Esophagus (tissue), 2 donors: ENCODE measurements at regions not wholly inside any gene's neighbourhood (a gene's known extent, or its start where the extent isn't known, plus 50 kb on each side); places are given as distances from the start of the nearest gene placed in this dataset.

ENCODE experiments used
- H3K27ac ChIP-seq, 2 donors: one replicate each; pipeline ENCODE4 v1.5.1; 2013; ENCODE audit warnings: low read depth in 2 of 2, mild to moderate bottlenecking in 2 of 2, inconsistent platforms in 1 of 2, low read length in 1 of 2, moderate library complexity in 1 of 2
- H3K27me3 ChIP-seq, 2 donors: one replicate each; pipeline ENCODE4 v1.6.1; 2013; ENCODE audit warnings: low read length in 2 of 2, control low read depth in 1 of 2, mild to moderate bottlenecking in 1 of 2; ENCODE audit not compliant: insufficient read depth in 2 of 2, control insufficient read depth in 1 of 2
- H3K36me3 ChIP-seq, 2 donors: one replicate each; pipeline ENCODE4 v1.6.1; 2013; ENCODE audit warnings: low read length in 1 of 2; ENCODE audit not compliant: control insufficient read depth in 2 of 2, insufficient read depth in 2 of 2
- H3K4me1 ChIP-seq, 2 donors: one replicate each; pipeline ENCODE4 v1.6.1; 2013; ENCODE audit warnings: low read length in 1 of 2; ENCODE audit not compliant: control insufficient read depth in 2 of 2, insufficient read depth in 2 of 2
- H3K4me3 ChIP-seq, 2 donors: one replicate each; pipeline ENCODE4 v1.5.1; 2013; ENCODE audit warnings: low read length in 2 of 2, mild to moderate bottlenecking in 2 of 2, low read depth in 1 of 2, moderate library complexity in 1 of 2
- H3K9me3 ChIP-seq, 2 donors: one replicate each; pipeline ENCODE4 v1.6.1; 2013; ENCODE audit warnings: mild to moderate bottlenecking in 2 of 2, low read depth in 1 of 2, low read length in 1 of 2, moderate library complexity in 1 of 2; ENCODE audit not compliant: control insufficient read depth in 2 of 2, insufficient read depth in 1 of 2
- WGBS, 2 donors: extraction: QIAGEN DNeasy Blood & Tissue Kit; methylation state at CpG; one replicate each; pipeline ENCODE4 v1.1.7; 2013; 5-methylcytosine and 5-hydroxymethylcytosine counted together
- donor health status: healthy with polysubstance abuse.
- donor health status: Bipolar disorder and iron deficiency.

GRCh38 chr9:105038051-105038450 is 110.1 kb upstream of the ABCA1 start:
- Histone ChIP-seq H3K4me1 (no peaks in the 10 kb centered on the region), H3K36me3 (no peaks in the 10 kb centered on the region)
- WGBS, 2 donors: 57 to 81% methylated on average over 3 of the region's 3 CpGs

DNA sequence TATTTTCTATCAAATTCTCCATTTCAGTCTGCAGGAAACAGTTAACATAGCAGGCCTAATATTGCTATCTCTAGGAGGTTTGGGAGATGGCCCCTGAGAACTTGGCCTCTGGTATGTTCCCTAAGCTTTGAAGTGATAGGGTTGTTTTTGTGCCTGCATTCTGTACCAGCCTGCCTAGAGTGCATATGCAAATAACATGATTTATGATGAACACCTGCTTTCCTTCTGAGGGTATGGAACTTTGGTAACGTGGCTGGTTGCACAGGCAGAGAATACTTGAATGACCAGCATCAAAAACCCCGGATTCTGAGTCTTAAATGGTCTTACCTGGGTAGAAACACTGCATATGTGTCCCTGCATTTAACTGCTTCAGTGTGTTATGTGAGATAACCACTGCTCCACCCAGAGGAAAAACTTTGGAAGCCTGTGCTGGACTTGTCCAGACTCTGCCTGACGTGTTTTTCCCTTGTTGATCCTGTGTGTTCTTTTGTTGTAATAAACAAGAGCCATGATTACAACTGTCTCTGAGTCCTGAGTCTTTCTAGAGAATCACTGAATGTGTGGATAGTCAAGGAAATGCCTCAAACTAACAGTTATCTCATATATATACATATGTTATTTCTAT is 111.3 kb upstream of the ABCA1 start:
- Histone ChIP-seq H3K4me1 (no peaks in the 10 kb centered on the region), H3K9me3 (no peaks in the 10 kb centered on the region), H3K4me3 (no peak overlapping the region), H3K27ac (no peak overlapping the region), H3K27me3 (no peaks in the 10 kb centered on the region), H3K36me3 (no peaks in the 10 kb centered on the region)
- 46 to 54% methylated on average over 3 of the region's 3 CpGs for WGBS, 2 donors

More at GRCh38 chr9:105038051-105038450, 110.1 kb upstream of the ABCA1 start:
- Histone ChIP-seq H3K4me3 (no peak overlapping the region), H3K27me3 (no peaks in the 10 kb centered on the region), H3K9me3 (no peaks in the 10 kb centered on the region), H3K27ac (no peak overlapping the region)

DNA sequence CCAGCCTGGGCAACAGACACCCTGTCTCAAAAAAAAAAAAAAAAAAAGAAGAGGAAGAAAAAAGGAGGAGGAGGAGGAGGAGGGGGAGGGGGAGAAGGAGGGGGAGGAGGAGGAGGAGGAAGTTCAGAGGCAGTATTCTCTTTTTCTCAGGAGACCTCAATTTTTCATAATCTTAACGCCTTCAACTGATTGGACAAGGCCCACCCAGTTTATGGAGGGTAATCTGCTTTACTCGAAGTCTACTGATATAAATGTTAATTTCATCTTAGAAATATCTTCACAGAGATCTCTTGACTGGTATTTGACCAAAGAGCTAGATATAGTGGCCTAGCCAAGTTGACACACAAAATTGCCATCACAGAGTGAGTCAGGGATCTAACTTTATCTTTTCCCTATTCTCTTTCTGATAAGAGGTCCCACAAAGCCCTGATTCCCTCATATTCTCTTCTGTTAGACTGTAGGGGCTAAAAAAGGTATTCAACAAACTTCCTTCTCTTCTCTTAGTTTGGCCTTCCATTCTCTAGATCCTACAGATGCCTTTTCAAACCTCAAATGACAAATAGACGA is 115.5 kb upstream of the ABCA1 start:
- no peaks in the 10 kb centered on the region for H3K36me3 ChIP-seq
- no peak overlapping the region for H3K27ac ChIP-seq
- H3K4me3 ChIP-seq: no peak overlapping the region
- 80 to 93% methylated on average over 3 of the region's 3 CpGs for WGBS, 2 donors
- no peaks in the 10 kb centered on the region for H3K9me3 ChIP-seq
- H3K27me3 ChIP-seq: no peaks in the 10 kb centered on the region
- H3K4me1 ChIP-seq: no peaks in the 10 kb centered on the region

GRCh38 chr9:105044518-105044917 is 116.6 kb upstream of the ABCA1 start:
- Histone ChIP-seq H3K36me3 (no peaks in the 10 kb centered on the region), H3K9me3 (no peaks in the 10 kb centered on the region), H3K27ac (no peak overlapping the region), H3K27me3 (no peaks in the 10 kb centered on the region), H3K4me3 (no peak overlapping the region), H3K4me1 (no peaks in the 10 kb centered on the region)
- WGBS, 2 donors: 50 to 53% methylated on average over 2 of the region's 2 CpGs

- H3K4me1 ChIP-seq: no peaks in the 10 kb centered on the region
- no peaks in the 10 kb centered on the region for H3K36me3 ChIP-seq
- WGBS, 2 donors: 89 to 95% methylated on average over 2 of the region's 2 CpGs
- H3K27me3 ChIP-seq: no peaks in the 10 kb centered on the region
- no peaks in the 10 kb centered on the region for H3K9me3 ChIP-seq
- no peak overlapping the region for H3K4me3 ChIP-seq
- H3K27ac ChIP-seq: no peak overlapping the region
These were observed 119.2 kb upstream of the ABCA1 start for GRCh38 chr9:105046907-105047741.

- no peaks in the 10 kb centered on the region for H3K36me3 ChIP-seq
- WGBS, 2 donors: 62 to 75% methylated on average over 2 of the region's 2 CpGs
- H3K4me3 ChIP-seq: no peak overlapping the region
- H3K4me1 ChIP-seq: no peaks in the 10 kb centered on the region
- no peaks in the 10 kb centered on the region for H3K9me3 ChIP-seq
- no peak overlapping the region for H3K27ac ChIP-seq
- H3K27me3 ChIP-seq: no peaks in the 10 kb centered on the region
These were observed 119.7 kb upstream of the ABCA1 start for GRCh38 chr9:105047742-105048041.

DNA sequence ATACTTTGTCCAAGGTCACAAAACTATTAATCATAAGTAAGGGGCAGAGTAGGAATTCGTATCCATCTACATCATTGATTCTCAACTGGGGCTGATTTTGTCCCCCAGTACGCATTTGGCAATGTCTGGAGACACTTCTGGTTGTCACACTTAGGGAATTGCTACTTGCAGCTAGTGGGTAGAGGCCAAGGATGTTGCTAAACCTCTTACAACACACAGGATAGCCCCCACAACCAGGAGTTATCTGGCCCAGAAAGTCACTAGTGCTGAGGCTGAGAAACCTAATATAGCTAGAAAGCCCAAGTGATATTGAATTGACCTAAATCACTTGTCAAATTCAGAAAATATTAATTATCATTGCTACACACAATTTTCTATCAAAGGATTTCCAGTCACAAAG is 120.4 kb upstream of the ABCA1 start:
- H3K27me3 ChIP-seq: no peaks in the 10 kb centered on the region
- H3K27ac ChIP-seq: no peak overlapping the region
- H3K9me3 ChIP-seq: no peaks in the 10 kb centered on the region
- H3K4me3 ChIP-seq: no peak overlapping the region
- H3K4me1 ChIP-seq: no peaks in the 10 kb centered on the region
- no peaks in the 10 kb centered on the region for H3K36me3 ChIP-seq
- 50 to 76% methylated on average over 2 of the region's 2 CpGs for WGBS, 2 donors

GRCh38 chr9:105050296-105050695 is 122.3 kb upstream of the ABCA1 start:
- Histone ChIP-seq H3K9me3 (no peaks in the 10 kb centered on the region), H3K4me1 (no peaks in the 10 kb centered on the region), H3K27ac (no peak overlapping the region), H3K4me3 (no peak overlapping the region), H3K27me3 (no peaks in the 10 kb centered on the region), H3K36me3 (no peaks in the 10 kb centered on the region)
- WGBS, 2 donors: 72 to 81% methylated on average over 3 of the region's 3 CpGs

- no peak overlapping the region for H3K4me3 ChIP-seq
- 72 to 76% methylated on average over 8 of the region's 8 CpGs for WGBS, 2 donors
- no peaks in the 10 kb centered on the region for H3K36me3 ChIP-seq
- H3K9me3 ChIP-seq: no peaks in the 10 kb centered on the region
- H3K27ac ChIP-seq: no peak overlapping the region
- no peaks in the 10 kb centered on the region for H3K4me1 ChIP-seq
- no peaks in the 10 kb centered on the region for H3K27me3 ChIP-seq
These were observed 123.9 kb upstream of the ABCA1 start for GRCh38 chr9:105051897-105052296.

- H3K27ac ChIP-seq: no peak overlapping the region
- WGBS, 2 donors: 82 to 84% methylated on average over 8 of the region's 8 CpGs
- H3K4me3 ChIP-seq: no peak overlapping the region
- H3K9me3 ChIP-seq: no peaks in the 10 kb centered on the region
- no peaks in the 10 kb centered on the region for H3K36me3 ChIP-seq
- H3K4me1 ChIP-seq: no peaks in the 10 kb centered on the region
- H3K27me3 ChIP-seq: no peaks in the 10 kb centered on the region
These were observed 124.4 kb upstream of the ABCA1 start for GRCh38 chr9:105052346-105052745.
